Astrocyte of the spinal cord (primary cell): ENCODE measurements at regions not wholly inside any gene's neighbourhood (a gene's known extent, or its start where the extent isn't known, plus 50 kb on each side); places are given as distances from the start of the nearest gene placed in this dataset.
"Not testable (repeated sequence)": the region's sequence is repeated elsewhere in the genome, so short reads cannot be mapped to it uniquely, and the experiment has no call there.

Experiments
- DNase-seq: peaks from one replicate; pipeline ENCODE4 v3.0.0; 2011; ENCODE audit warnings: low read depth, low spot score
- H3K4me3 ChIP-seq: 2 replicates; pipeline ENCODE4 v1.5.1; 2011; ENCODE audit warnings: low read depth, mild to moderate bottlenecking, low read length, moderate library complexity
- in situ Hi-C: cut with HindIII; loops from 2 replicates; pipeline ENCODE4 v1.10.0; 2017; ENCODE audit warnings: low sequenced_read_pairs
- TF ChIP-seq, protein P1 (sequence below): IDR thresholded peaks from 2 replicates; pipeline ENCODE4 v1.5.1; 2012; ENCODE audit warnings: low read depth, mild to moderate bottlenecking, low read length, inconsistent platforms

DNA sequence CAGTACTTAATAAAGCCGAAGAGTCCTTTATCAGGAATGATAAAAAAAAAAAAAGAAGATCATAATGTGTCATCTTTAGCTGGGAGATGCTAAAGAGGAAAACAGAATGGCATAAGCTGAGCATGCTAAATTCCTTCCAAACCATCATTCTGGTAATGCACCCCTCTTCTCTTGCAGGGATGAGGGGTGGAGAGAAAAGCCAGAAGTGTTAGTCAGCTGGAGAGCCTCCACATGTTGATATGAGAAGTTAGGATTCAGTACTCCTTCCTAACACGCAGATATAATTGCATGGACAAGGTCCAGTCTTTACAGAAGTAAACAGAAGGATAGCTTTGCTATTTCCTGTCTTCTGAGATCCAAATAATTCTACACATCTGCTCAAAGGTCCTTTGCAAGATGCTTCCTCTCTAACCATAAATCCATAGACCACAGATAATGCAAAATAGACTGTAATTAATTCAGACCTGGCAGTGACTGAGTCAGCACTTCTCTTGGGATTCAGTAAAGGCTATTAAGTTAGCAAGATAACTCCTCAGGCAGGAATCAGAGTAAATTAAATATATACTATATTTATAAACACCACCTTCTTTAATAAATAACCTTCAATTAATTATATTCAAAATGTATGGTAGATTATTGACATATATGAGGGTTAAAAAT is 930.0 kb upstream of the KLHL29 start:
- no peak for DNase-seq
- TF ChIP-seq, protein P1, sequence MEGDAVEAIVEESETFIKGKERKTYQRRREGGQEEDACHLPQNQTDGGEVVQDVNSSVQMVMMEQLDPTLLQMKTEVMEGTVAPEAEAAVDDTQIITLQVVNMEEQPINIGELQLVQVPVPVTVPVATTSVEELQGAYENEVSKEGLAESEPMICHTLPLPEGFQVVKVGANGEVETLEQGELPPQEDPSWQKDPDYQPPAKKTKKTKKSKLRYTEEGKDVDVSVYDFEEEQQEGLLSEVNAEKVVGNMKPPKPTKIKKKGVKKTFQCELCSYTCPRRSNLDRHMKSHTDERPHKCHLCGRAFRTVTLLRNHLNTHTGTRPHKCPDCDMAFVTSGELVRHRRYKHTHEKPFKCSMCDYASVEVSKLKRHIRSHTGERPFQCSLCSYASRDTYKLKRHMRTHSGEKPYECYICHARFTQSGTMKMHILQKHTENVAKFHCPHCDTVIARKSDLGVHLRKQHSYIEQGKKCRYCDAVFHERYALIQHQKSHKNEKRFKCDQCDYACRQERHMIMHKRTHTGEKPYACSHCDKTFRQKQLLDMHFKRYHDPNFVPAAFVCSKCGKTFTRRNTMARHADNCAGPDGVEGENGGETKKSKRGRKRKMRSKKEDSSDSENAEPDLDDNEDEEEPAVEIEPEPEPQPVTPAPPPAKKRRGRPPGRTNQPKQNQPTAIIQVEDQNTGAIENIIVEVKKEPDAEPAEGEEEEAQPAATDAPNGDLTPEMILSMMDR: no peak
- no peak overlapping the region for H3K4me3 ChIP-seq
- in situ Hi-C loops: no loop called here

GRCh38 chr2:22458440-22458839 is 926.5 kb upstream of the KLHL29 start:
- DNase-seq: no peak
- TF ChIP-seq, protein P1: no peak
- in situ Hi-C loops: no loop called here

DNA sequence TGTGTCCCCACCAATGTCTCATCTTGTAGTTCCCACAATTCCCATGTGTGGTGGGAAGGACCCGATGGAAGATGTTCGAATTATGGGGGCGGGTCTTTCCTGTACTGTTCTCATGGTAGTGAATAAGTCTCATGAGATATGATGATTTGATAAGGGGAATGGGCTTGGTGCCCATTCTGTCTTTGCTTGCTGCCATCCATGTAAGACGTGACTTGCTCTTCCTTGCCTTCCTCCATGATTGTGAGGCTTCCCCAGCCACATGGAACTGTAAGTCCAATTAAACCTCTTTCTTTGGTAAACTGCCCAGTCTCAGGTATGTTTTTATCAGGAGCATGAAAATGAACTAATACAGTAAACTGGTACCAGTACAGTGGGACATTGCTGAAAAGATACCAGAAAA is 909.9 kb upstream of the KLHL29 start:
- H3K4me3 ChIP-seq, in situ Hi-C loops, DNase-seq: not testable (repeated sequence)

More at GRCh38 chr2:22458440-22458839, 926.5 kb upstream of the KLHL29 start:
- no peak overlapping the region for H3K4me3 ChIP-seq

- TF ChIP-seq, protein P1: no peak
- in situ Hi-C loops: no loop called here
- H3K4me3 ChIP-seq: no peak overlapping the region
- DNase-seq: no peak
Observed at GRCh38 chr2:22478329-22478728, 906.6 kb upstream of the KLHL29 start.

DNA sequence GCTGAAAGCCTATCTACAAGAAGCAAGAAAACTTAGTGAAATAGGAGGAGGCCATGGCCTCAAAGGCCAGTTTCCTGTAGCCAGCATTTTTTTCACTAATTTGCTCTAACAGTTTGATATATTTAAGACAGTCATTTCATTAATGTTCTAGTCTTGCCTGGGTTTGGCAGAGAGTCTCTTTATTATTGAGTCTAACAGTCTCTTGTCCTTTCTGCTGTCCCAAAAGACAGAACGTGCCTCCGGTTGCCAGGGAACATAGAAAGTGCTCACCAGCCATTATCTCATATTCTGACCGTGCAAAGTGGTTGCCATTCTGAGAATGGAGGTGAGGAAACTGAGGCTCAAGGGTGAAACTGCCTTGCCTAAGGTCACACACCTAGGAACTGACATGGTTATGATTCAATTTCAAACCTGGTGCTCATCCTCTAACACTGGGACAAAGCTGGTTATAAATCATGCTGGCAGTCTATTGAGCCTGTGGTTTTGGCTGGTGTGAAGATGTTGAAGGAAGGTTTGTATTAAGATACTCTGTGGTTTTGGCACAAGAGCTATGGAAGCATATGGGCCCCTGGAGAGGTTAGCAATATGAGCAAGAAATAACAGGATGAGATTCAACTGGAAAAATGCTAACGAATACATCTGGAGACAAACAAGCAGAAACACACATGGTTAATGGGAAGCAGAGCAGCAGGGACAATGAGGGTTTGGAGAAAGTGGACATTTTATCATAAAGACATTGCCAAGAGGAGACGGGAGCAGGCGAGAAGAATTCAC is 903.3 kb upstream of the KLHL29 start:
- in situ Hi-C loops: no loop called here
- no peak overlapping the region for H3K4me3 ChIP-seq
- TF ChIP-seq, protein P1: no peak
- DNase-seq: no peak

DNA sequence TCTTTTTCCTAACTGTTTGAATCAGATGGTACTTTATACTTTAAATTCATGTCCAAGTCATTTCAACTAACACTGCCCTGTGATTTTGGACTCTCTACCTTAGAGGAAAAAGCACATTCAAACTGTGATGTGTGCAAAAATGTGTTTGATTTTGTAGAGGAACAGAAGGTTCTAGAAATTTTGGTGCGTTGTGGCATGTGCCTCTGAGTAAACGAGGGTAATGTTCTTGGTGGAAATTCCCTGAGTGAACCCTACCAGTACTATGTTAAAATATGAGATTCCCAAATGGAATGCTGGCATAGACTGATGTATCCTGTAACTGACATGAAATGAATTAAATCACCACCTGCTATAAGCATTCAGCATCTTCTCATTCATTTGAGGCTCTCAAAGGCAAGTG is 901.9 kb upstream of the KLHL29 start:
- in situ Hi-C loops: no loop called here
- no peak for DNase-seq
- no peak overlapping the region for H3K4me3 ChIP-seq
- TF ChIP-seq, protein P1: no peak

- in situ Hi-C loops: no loop called here
- H3K4me3 ChIP-seq: no peak overlapping the region
- TF ChIP-seq, protein P1: no peak
- no peak for DNase-seq
Observed at GRCh38 chr2:22485486-22485885, 899.5 kb upstream of the KLHL29 start.
